Keratinocyte (primary cell): ENCODE measurements at regions not wholly inside any gene's neighbourhood (a gene's known extent, or its start where the extent isn't known, plus 50 kb on each side); places are given as distances from the start of the nearest gene placed in this dataset.

Source experiments
- CTCF ChIP-seq, 3 experiments: IDR thresholded peaks in 1 of 3; conservative IDR thresholded peaks in 1 of 3; optimal IDR thresholded peaks in 1 of 3; 2 replicates in 2 of 3; 3 replicates in 1 of 3; pipeline versions ENCODE3 to v1.5.1; 2011; ENCODE audit warnings: low read length in 3 of 3, mild to moderate bottlenecking in 3 of 3, moderate library complexity in 2 of 3, control low read depth in 1 of 3, inconsistent platforms in 1 of 3; ENCODE audit not compliant: insufficient read depth in 2 of 3; ENCODE audit errors: extremely low read depth in 1 of 3
- EZH2 ChIP-seq: IDR thresholded peaks from one replicate; pipeline ENCODE4 v1.6.1; 2012; ENCODE audit warnings: inconsistent platforms, mild to moderate bottlenecking, low read length, moderate library complexity

- TF ChIP-seq CTCF (optimal IDR thresholded peaks at IDR 0.05 in 1 of 3, IDR thresholded peaks at IDR 0.05 in 1 of 3, conservative IDR thresholded peaks at IDR 0.05 in 1 of 3; ENCODE audit: extremely low read depth in 1 of 3, insufficient read depth in 2 of 3, low read length in 3 of 3) (no peak), EZH2 (no peak)
These were observed 601.9 kb upstream of the REG3G start for GRCh38 chr2:78423631-78424030.
